Sigmoid colon (tissue), 6 donors: ENCODE measurements at regions not wholly inside any gene's neighbourhood (a gene's known extent, or its start where the extent isn't known, plus 50 kb on each side); places are given as distances from the start of the nearest gene placed in this dataset.

Experiments
- DNase-seq: peaks from one replicate; pipeline ENCODE4 v3.0.0-alpha.2; 2019
- H3K27ac ChIP-seq, 4 donors: fragments of 200-600 bp; sonication (generic); one replicate each; pipeline ENCODE4 v1.5.1; 2016 to 2019; ENCODE audit warnings: mild to moderate bottlenecking in 1 of 4
- H3K27me3 ChIP-seq, 3 donors: fragments of 200-600 bp; sonication (generic); one replicate each; pipeline ENCODE4 v1.5.1; 2019; ENCODE audit warnings: mild to moderate bottlenecking in 1 of 3
- H3K36me3 ChIP-seq, 4 donors: fragments of 200-600 bp; sonication (generic); one replicate each; pipeline ENCODE4 v1.5.1; 2016 to 2019
- H3K4me1 ChIP-seq, 4 donors: fragments of 200-600 bp; sonication (generic); one replicate each; pipeline ENCODE4 v1.5.1; 2017 to 2019
- H3K4me3 ChIP-seq, 4 donors: fragments of 200-600 bp; sonication (generic); one replicate each; pipeline ENCODE4 v1.5.1; 2017 to 2019; ENCODE audit warnings: mild to moderate bottlenecking in 2 of 4, moderate library complexity in 1 of 4
- H3K9me3 ChIP-seq, 4 donors: fragments of 200-600 bp in 3 of 4; sonication (generic) in 3 of 4; one replicate each; pipeline versions ENCODE4 v1.5.1 to v1.6.1; 2013 to 2019
- CTCF ChIP-seq, 4 experiments: fragments of 450-650 bp in 3 of 4; fragments of 200-600 bp in 1 of 4; IDR thresholded peaks; one replicate each; pipeline ENCODE4 v1.5.1; 2016 to 2019; ENCODE audit warnings: antibody characterized with exemption in 4 of 4, mild to moderate bottlenecking in 3 of 4, moderate library complexity in 2 of 4
- EP300 ChIP-seq, 4 donors: sonication (generic); formaldehyde crosslinking; IDR thresholded peaks; one replicate each; pipeline ENCODE4 v1.6.1; 2017; ENCODE audit warnings: antibody characterized with exemption in 4 of 4
- POLR2A ChIP-seq, 2 donors: fragments of 450-650 bp; IDR thresholded peaks; one replicate each; pipeline ENCODE4 v1.6.1; 2016; ENCODE audit warnings: antibody characterized with exemption in 2 of 2, mild to moderate bottlenecking in 2 of 2, moderate library complexity in 2 of 2
- POLR2AphosphoS5 ChIP-seq, 4 donors: sonication (generic); formaldehyde crosslinking; IDR thresholded peaks; one replicate each; pipeline ENCODE4 v1.6.1; 2017; ENCODE audit warnings: antibody characterized with exemption in 4 of 4
- WGBS, 2 donors: extraction: QIAGEN DNeasy Blood & Tissue Kit; methylation state at CpG; one replicate each; pipeline ENCODE4 v1.1.7; 2013; 5-methylcytosine and 5-hydroxymethylcytosine counted together
- intact Hi-C: fragments of 100-400 bp; cut with DNase I; formaldehyde crosslinking; loops from one replicate; pipeline ENCODE4 v1.15.1; 2023
- donor health status: healthy with polysubstance abuse.
- donor health status: healthy.

GRCh38 chr7:118046801-118047200 is 137.2 kb upstream of the LSM8 start:
- intact Hi-C loops, result no loop called here
- H3K27me3 ChIP-seq, result no peaks in the 10 kb centered on the region
- DNase-seq, result no peak
- H3K4me1 ChIP-seq, result no peaks in the 10 kb centered on the region
- H3K9me3 ChIP-seq, result no peaks in the 10 kb centered on the region
- H3K27ac ChIP-seq, result no peak overlapping the region
- H3K4me3 ChIP-seq, result no peak overlapping the region
- H3K36me3 ChIP-seq, result no peaks in the 10 kb centered on the region
- 81 to 84% methylated on average over 2 of the region's 2 CpGs for WGBS, 2 donors
- no peak for TF ChIP-seq CTCF (IDR thresholded peaks at IDR 0.05)
- TF ChIP-seq POLR2A (IDR thresholded peaks at IDR 0.05), result no peak
- TF ChIP-seq POLR2AphosphoS5 (IDR thresholded peaks at IDR 0.05), result no peak
- no peak for TF ChIP-seq EP300 (IDR thresholded peaks at IDR 0.05)

- no peaks in the 10 kb centered on the region for H3K4me1 ChIP-seq
- no peaks in the 10 kb centered on the region for H3K27me3 ChIP-seq
- no peak overlapping the region for H3K27ac ChIP-seq
- no peaks in the 10 kb centered on the region for H3K9me3 ChIP-seq
- no peak for DNase-seq
- no peak overlapping the region for H3K4me3 ChIP-seq
- 72 to 84% methylated on average over 6 of the region's 6 CpGs for WGBS, 2 donors
- intact Hi-C loops, result no loop called here
- TF ChIP-seq CTCF (IDR thresholded peaks at IDR 0.05) (no peak), EP300 (IDR thresholded peaks at IDR 0.05) (no peak), POLR2A (IDR thresholded peaks at IDR 0.05) (no peak), POLR2AphosphoS5 (IDR thresholded peaks at IDR 0.05) (no peak)
- H3K36me3 ChIP-seq, result no peaks in the 10 kb centered on the region
Observed at GRCh38 chr7:118052336-118052735, 131.6 kb upstream of the LSM8 start.

GRCh38 chr7:118053353-118053752 is 130.6 kb upstream of the LSM8 start:
- no peaks in the 10 kb centered on the region for H3K9me3 ChIP-seq
- H3K4me3 ChIP-seq, result no peak overlapping the region
- 85 to 87% methylated on average over 4 of the region's 4 CpGs for WGBS, 2 donors
- H3K27ac ChIP-seq, result no peak overlapping the region
- no peak for TF ChIP-seq POLR2A (IDR thresholded peaks at IDR 0.05)
- no peak for TF ChIP-seq EP300 (IDR thresholded peaks at IDR 0.05)
- no peak for TF ChIP-seq CTCF (IDR thresholded peaks at IDR 0.05)
- TF ChIP-seq POLR2AphosphoS5 (IDR thresholded peaks at IDR 0.05), result no peak
- DNase-seq, result no peak
- no peaks in the 10 kb centered on the region for H3K27me3 ChIP-seq
- intact Hi-C loops, result no loop called here
- no peaks in the 10 kb centered on the region for H3K4me1 ChIP-seq
- H3K36me3 ChIP-seq, result no peaks in the 10 kb centered on the region

- 83 to 85% methylated on average over 2 of the region's 2 CpGs for WGBS, 2 donors
- no peak overlapping the region for H3K4me3 ChIP-seq
- intact Hi-C loops, result no loop called here
Observed at GRCh38 chr7:118054529-118054928, 129.4 kb upstream of the LSM8 start.

More at GRCh38 chr7:118054529-118054928, 129.4 kb upstream of the LSM8 start:
- H3K9me3 ChIP-seq, result no peaks in the 10 kb centered on the region
- no peak overlapping the region for H3K27ac ChIP-seq
- TF ChIP-seq EP300 (IDR thresholded peaks at IDR 0.05) (no peak), CTCF (IDR thresholded peaks at IDR 0.05) (no peak), POLR2A (IDR thresholded peaks at IDR 0.05) (no peak), POLR2AphosphoS5 (IDR thresholded peaks at IDR 0.05) (no peak)
- no peaks in the 10 kb centered on the region for H3K27me3 ChIP-seq
- DNase-seq, result no peak
- no peaks in the 10 kb centered on the region for H3K4me1 ChIP-seq
- H3K36me3 ChIP-seq, result no peaks in the 10 kb centered on the region
